ENCODE measurements at regions not wholly inside any gene's neighbourhood (a gene's known extent, or its start where the extent isn't known, plus 50 kb on each side); places are given as distances from the start of the nearest gene placed in this dataset.
"Not testable (repeated sequence)": the region's sequence is repeated elsewhere in the genome, so short reads cannot be mapped to it uniquely, and the experiment has no call there.

- DNase-seq: peak; percentile 26
Observed at GRCh38 chr21:32886339-32886738, 114.8 kb upstream of the PAXBP1 start.

GRCh38 chr21:32887026-32887425 lies 115.5 kb upstream of the PAXBP1 start:
- DNase-seq: no peak

GRCh38 chr21:32888971-32889370 lies 117.4 kb upstream of the PAXBP1 start:
- no peak for DNase-seq

GRCh38 chr21:32889596-32889995 lies 118.0 kb upstream of the PAXBP1 start:
- DNase-seq: no peak

GRCh38 chr21:32894321-32894720 lies 122.8 kb upstream of the PAXBP1 start:
- no peak for DNase-seq

- DNase-seq: no peak
Observed at GRCh38 chr21:32900814-32901213, 124.9 kb upstream of the OLIG2 start.

GRCh38 chr21:32907521-32907920 lies 118.2 kb upstream of the OLIG2 start:
- no peak for DNase-seq

- DNase-seq: no peak
Observed at GRCh38 chr21:32908534-32908933, 117.2 kb upstream of the OLIG2 start.

GRCh38 chr21:32909393-32909792 lies 116.3 kb upstream of the OLIG2 start:
- no peak for DNase-seq

- DNase-seq: no peak
Observed at GRCh38 chr21:32914424-32915039, 111.2 kb upstream of the OLIG2 start.

GRCh38 chr21:32915099-32915498 lies 110.6 kb upstream of the OLIG2 start:
- DNase-seq: no peak

GRCh38 chr21:32916088-32916487 lies 109.6 kb upstream of the OLIG2 start:
- DNase-seq: no peak

- no peak for DNase-seq
Observed at GRCh38 chr21:32916522-32917099, 109.1 kb upstream of the OLIG2 start.

- DNase-seq: no peak
Observed at GRCh38 chr21:32917362-32918135, 108.2 kb upstream of the OLIG2 start.

- no peak for DNase-seq
Observed at GRCh38 chr21:32918478-32919120, 107.1 kb upstream of the OLIG2 start.

GRCh38 chr21:32920474-32920873 lies 105.3 kb upstream of the OLIG2 start:
- no peak for DNase-seq

GRCh38 chr21:32921632-32922230 lies 104.0 kb upstream of the OLIG2 start:
- DNase-seq: peak; percentile 42

- DNase-seq: no peak
Observed at GRCh38 chr21:32925098-32925497, 100.6 kb upstream of the OLIG2 start.

GRCh38 chr21:32929633-32930038 lies 96.1 kb upstream of the OLIG2 start:
- no peak for DNase-seq

- no peak for DNase-seq
Observed at GRCh38 chr21:32930673-32931072, 95.1 kb upstream of the OLIG2 start.

- DNase-seq: not testable (repeated sequence)
Observed at GRCh38 chr21:32934068-32934467, 91.7 kb upstream of the OLIG2 start.

GRCh38 chr21:32934829-32935228 lies 90.9 kb upstream of the OLIG2 start:
- no peak for DNase-seq

Data from activated T-cell treated with anti-CD3 and anti-CD28 coated beads, Interleukin-2, amount 50 U/mL, for 1 hour (primary cell).